ENCODE measurements at regions not wholly inside any gene's neighbourhood (a gene's known extent, or its start where the extent isn't known, plus 50 kb on each side); places are given as distances from the start of the nearest gene placed in this dataset.

GRCh38 chr2:241977557-241978300 lies 108.2 kb downstream of the RTP5 start:
- TF ChIP-seq REST (IDR thresholded peaks at IDR 0.05; ENCODE audit: insufficient replicate concordance, low read depth) = no peak
- TF ChIP-seq GABPA (IDR thresholded peaks at IDR 0.05; ENCODE audit: low read depth) = no peak
- TF ChIP-seq SPI1 (IDR thresholded peaks at IDR 0.05; ENCODE audit: borderline replicate concordance, low read depth) = no peak
- no peak for TF ChIP-seq CTCF (IDR thresholded peaks at IDR 0.05; ENCODE audit: insufficient read depth, low read length)
- no peak for TF ChIP-seq POLR2AphosphoS5 (IDR thresholded peaks at IDR 0.05; ENCODE audit: low read depth)
- Histone ChIP-seq H3K4me3 (replicated peaks; ENCODE audit: insufficient read depth, low read length) (no peak overlapping the region), H3K27me3 (ENCODE audit: insufficient read depth, poor library complexity, severe bottlenecking) (no peaks in the 10 kb centered on the region), H3K27ac (replicated peaks) (no peak overlapping the region)
- DNase-seq (ENCODE audit: low read depth in 1 of 2, low spot score in 1 of 2) = no peak

GRCh38 chr2:241978670-241979069 lies 109.1 kb downstream of the RTP5 start:
- Histone ChIP-seq H3K27me3 (ENCODE audit: insufficient read depth, poor library complexity, severe bottlenecking) (no peaks in the 10 kb centered on the region), H3K27ac (replicated peaks) (no peak overlapping the region), H3K4me3 (replicated peaks; ENCODE audit: insufficient read depth, low read length) (no peak overlapping the region)
- no peak for DNase-seq (ENCODE audit: low read depth in 1 of 2, low spot score in 1 of 2)
- TF ChIP-seq GABPA (IDR thresholded peaks at IDR 0.05; ENCODE audit: low read depth) = no peak
- no peak for TF ChIP-seq CTCF (IDR thresholded peaks at IDR 0.05; ENCODE audit: insufficient read depth, low read length)
- TF ChIP-seq REST (IDR thresholded peaks at IDR 0.05; ENCODE audit: insufficient replicate concordance, low read depth) = no peak
- no peak for TF ChIP-seq SPI1 (IDR thresholded peaks at IDR 0.05; ENCODE audit: borderline replicate concordance, low read depth)

GRCh38 chr2:241980193-241980592 lies 110.7 kb downstream of the RTP5 start:
- no peak overlapping the region for H3K27ac ChIP-seq (replicated peaks)
- DNase-seq (ENCODE audit: low read depth in 1 of 2, low spot score in 1 of 2) = no peak
- no peak for TF ChIP-seq SPI1 (IDR thresholded peaks at IDR 0.05; ENCODE audit: borderline replicate concordance, low read depth)
- no peak for TF ChIP-seq GABPA (IDR thresholded peaks at IDR 0.05; ENCODE audit: low read depth)
- TF ChIP-seq CTCF (IDR thresholded peaks at IDR 0.05; ENCODE audit: insufficient read depth, low read length) = no peak
- TF ChIP-seq REST (IDR thresholded peaks at IDR 0.05; ENCODE audit: insufficient replicate concordance, low read depth) = no peak
- no peak for TF ChIP-seq POLR2AphosphoS5 (IDR thresholded peaks at IDR 0.05; ENCODE audit: low read depth)
- no peak overlapping the region for H3K4me3 ChIP-seq (replicated peaks; ENCODE audit: insufficient read depth, low read length)
- no peaks in the 10 kb centered on the region for H3K27me3 ChIP-seq (ENCODE audit: insufficient read depth, poor library complexity, severe bottlenecking)
